HEK293T (cell line): ENCODE measurements at regions not wholly inside any gene's neighbourhood (a gene's known extent, or its start where the extent isn't known, plus 50 kb on each side); places are given as distances from the start of the nearest gene placed in this dataset.

Experiments
- ARNT ChIP-seq: fragments of 450-650 bp; IDR thresholded peaks from 2 replicates; pipeline ENCODE4 v1.6.1; 2017; ENCODE audit warnings: mild to moderate bottlenecking
- BHLHE40 ChIP-seq: fragments of 450-650 bp; IDR thresholded peaks from 2 replicates; pipeline ENCODE4 v1.6.1; 2016; ENCODE audit warnings: mild to moderate bottlenecking, moderate library complexity, borderline replicate concordance
- CTBP1 ChIP-seq: fragments of 450-650 bp; IDR thresholded peaks from 2 replicates; pipeline ENCODE4 v1.6.1; 2016; ENCODE audit warnings: borderline replicate concordance
- ELF4 ChIP-seq: fragments of 450-650 bp; IDR thresholded peaks from 2 replicates; pipeline ENCODE4 v1.6.1; 2017; ENCODE audit warnings: antibody characterized with exemption
- FOXA1 ChIP-seq: fragments of 450-650 bp; IDR thresholded peaks from 2 replicates; pipeline ENCODE4 v1.6.1; 2016; ENCODE audit warnings: mild to moderate bottlenecking
- L3MBTL2 ChIP-seq: fragments of 450-650 bp; conservative IDR thresholded peaks from 2 replicates; pipeline ENCODE4 v1.6.1; 2016; ENCODE audit warnings: mild to moderate bottlenecking
- NFRKB ChIP-seq: fragments of 450-650 bp; IDR thresholded peaks from 2 replicates; pipeline ENCODE4 v1.6.1; 2016; ENCODE audit warnings: mild to moderate bottlenecking, moderate library complexity
- SP1 ChIP-seq: fragments of 450-650 bp; IDR thresholded peaks from 2 replicates; pipeline ENCODE4 v1.6.1; 2017
- SUZ12 ChIP-seq: fragments of 450-650 bp; IDR thresholded peaks from 2 replicates; pipeline ENCODE4 v1.6.1; 2016; ENCODE audit warnings: mild to moderate bottlenecking
- TARDBP ChIP-seq: fragments of 450-650 bp; IDR thresholded peaks from 2 replicates; pipeline ENCODE4 v1.6.1; 2016

DNA sequence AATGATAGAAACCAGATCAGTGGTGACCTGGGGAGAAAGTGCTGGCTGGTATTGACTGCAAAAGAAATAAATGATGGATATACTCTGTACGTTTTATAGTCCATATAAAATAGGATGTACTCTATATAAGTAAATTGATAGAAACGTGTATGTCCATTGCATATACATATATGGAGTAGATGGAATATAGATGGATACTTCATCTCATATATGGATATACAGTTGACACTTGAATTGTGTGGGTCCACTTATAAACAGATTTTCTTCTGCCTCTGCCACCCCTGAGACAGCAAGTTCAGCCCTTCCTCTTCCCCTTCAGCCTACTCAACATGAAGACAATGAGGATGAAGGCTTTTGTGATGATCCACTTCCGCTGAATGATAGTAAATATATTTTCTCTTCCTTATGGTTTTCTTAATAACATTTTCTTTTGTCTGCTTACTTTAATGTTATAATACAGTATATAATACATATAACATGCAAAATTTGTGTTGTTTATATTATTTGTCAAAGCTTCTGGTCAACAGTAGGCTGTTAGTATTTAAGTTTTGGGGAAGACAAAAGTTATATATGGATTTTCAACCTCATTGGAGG lies 76.1 kb upstream of the MYCN start:
- TF ChIP-seq CTBP1 (no peak), FOXA1 (no peak), TARDBP (no peak), SP1 (no peak), SUZ12 (no peak), L3MBTL2 (no peak), BHLHE40 (no peak), NFRKB (no peak), ELF4 (no peak), ARNT (no peak)
